ENCODE measurements at regions not wholly inside any gene's neighbourhood (a gene's known extent, or its start where the extent isn't known, plus 50 kb on each side); places are given as distances from the start of the nearest gene placed in this dataset.

DNA sequence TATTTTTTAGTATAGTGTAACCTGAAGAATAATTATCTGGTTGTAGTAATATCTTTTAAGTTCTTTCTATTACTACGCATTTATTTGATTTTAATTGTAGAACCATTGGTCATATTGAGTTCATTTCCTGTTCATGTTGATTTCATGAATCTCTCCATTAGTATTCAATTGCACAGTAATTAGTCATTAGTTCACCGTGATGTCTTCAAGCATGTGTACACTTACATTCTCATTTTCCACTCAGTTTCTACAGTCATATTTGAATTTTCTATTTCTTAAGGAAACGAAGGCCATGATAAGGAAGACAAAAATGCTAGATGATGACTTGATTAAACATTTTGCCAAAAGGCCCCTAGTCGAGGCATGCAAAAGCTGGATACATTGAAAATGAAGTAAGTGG is 333.7 kb upstream of the FANCL start:
- no peak for DNase-seq

DNA sequence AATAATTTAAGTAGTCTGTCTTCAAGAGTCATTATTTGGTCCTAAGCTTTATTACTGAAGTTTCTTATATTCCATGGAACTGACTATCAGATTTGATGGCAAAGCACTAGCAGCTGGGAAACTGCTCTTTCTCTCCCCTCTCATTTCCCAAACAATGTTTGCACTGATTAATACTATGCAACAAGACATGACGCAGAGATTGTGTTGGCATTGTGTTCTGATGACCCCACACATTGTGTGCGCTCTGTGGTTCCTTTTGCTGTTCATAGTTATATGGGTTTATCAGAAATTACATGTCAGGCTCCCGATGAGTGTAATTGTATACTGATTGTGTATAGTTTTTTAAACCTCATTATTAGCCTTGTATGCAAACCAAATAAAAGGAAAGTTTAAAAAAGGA is 331.6 kb upstream of the FANCL start:
- no peak for DNase-seq

DNA sequence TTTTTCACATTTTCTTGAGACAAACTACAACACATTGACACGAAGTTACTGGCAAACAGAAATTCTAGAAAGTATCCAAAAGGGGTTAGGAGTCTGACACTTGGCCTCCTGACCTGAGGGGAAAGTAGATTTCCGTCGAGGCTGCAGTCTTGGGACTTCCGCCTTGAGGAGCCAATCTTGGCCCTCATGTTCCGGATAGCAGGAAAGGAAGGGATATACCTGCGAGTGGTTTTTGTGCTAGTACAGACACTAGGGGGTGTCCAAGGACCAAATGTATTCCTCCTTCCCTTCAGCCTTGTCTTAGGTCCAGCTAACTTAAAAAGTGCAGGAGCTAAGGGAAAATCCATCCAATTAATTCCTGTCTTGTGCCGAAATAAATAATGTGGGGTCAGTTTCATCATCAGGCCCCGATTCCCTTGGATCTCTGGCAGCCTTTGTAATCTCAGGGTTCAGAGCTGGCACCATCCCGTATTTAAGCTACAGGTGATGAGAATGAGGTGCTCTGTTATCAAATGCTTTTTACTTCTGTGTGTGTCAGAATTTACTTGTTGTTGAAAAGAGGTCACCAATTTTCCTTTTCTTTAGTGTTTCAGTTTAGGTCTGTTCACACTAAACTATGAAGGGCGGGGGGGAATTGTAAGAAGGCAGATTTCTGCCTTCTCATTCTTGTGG is 330.2 kb upstream of the FANCL start:
- peak; percentile 74 for DNase-seq

- peak; percentile 46 for DNase-seq
Measured at GRCh38 chr2:58569475-58570185, 328.5 kb upstream of the FANCL start.

GRCh38 chr2:58568901-58569300 is 327.8 kb upstream of the FANCL start:
- DNase-seq = no peak

- DNase-seq = peak; percentile 51
Measured at GRCh38 chr2:58562276-58562675, 321.2 kb upstream of the FANCL start.

DNA sequence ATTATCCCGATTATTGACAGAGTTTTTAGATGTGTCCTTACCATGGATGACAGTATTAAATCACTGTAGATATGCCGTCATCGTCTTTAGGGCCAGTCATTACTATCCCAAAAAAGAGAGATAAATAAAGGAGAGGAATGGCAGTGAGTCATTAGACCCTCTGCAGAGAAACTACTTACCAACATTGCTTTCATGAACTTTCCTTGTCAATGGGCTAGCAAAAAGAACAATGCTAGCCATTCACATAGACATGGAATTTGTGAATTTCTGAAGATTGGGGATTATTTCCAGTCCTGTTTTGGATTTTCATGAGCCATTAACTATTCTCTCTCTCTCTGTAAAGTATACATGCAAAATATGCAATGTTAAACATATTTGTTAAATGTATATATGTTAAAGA is 319.4 kb upstream of the FANCL start:
- DNase-seq = no peak

DNA sequence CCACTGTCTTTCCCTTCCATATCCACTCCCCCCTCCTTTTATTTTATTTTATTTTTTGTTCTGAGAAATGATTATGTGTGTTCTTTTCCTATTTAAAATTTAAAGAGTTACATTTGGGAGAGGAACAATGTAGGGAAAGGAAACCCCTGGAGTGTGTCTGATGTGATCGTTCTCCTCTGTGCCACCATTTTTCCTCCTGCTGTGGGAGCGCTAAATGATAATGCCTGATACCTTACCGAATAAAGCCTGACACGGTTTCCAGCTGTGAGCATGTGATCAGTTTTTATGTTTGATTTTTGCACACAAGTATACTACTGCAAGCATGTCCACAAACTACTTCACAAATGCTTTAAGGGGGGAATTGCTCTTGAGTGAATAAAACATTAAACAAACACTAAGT is 317.8 kb upstream of the FANCL start:
- DNase-seq = no peak

GRCh38 chr2:58557176-58557575 is 316.1 kb upstream of the FANCL start:
- DNase-seq = no peak

DNA sequence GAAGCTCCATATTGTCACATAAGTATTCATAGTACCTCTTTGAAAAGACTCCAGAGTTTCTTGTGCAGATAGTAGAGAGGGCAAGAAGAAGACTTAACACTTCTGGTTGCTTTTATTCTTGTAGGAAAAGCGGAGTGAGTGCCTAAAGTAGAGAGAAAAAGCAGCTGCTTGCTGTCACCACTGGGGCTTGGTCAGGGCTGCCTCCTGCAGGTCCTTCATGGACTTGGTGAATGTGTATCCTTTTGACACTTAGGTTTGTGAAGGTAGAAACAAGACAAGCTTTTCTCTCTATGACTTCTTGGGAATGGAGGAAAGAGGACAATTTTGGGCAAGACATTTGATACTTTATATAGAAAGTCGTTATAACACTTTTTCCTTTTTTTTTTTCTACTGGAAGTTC is 312.8 kb upstream of the FANCL start:
- DNase-seq = no peak

- DNase-seq = no peak
Measured at GRCh38 chr2:58553522-58553921, 312.4 kb upstream of the FANCL start.

DNA sequence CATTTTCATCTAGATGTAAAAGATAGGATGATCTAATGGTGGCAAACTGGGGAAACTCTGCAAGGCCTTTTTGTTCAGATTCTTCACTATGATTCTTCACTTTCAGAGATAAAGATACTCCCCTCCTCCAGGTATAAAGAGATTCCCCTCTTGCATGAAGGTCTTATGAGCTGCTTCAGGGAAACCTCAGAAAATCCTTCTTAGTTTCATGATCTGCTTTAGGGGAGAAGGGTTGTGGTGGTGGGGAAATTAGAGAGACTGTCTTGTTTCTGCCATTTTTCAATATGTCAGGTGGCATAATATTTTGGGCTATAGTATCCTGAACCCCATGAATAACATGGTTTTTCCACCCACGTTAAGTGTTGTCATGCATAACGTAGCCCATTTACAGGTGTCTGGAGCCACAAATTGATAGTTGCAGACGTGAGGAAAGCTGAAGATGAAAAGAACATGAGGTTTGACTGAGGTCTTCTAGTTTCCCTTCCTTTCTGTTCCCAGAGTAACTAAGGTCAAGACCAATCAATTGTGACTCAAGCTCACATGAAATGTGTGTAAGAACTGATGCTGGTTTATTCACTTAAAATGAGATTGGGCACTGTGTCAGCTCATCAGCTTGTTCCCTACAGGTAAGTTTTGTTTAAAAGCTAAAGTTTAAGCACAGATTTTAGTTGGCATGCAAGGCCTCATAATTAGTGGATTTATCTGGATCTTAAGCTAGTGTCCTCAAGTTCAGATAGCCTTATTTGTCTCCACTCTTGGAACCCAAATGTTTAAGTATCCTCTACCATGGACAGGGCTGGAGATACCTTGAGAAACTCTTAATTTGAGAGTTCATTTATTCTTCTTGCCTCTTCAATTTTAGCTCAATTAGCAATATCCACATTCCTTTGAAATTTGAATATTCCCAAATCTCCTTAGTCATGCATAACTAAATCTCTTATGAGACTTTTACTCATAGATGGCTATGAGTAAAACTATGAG is 304.5 kb upstream of the FANCL start:
- DNase-seq = no peak

- DNase-seq = no peak
Measured at GRCh38 chr2:58543442-58543841, 302.3 kb upstream of the FANCL start.

- no peak for DNase-seq
Measured at GRCh38 chr2:58541511-58541910, 300.4 kb upstream of the FANCL start.

GRCh38 chr2:58540681-58541080 is 299.6 kb upstream of the FANCL start:
- DNase-seq = no peak

- peak; percentile 49 for DNase-seq
Measured at GRCh38 chr2:58539973-58540372, 298.8 kb upstream of the FANCL start.

DNA sequence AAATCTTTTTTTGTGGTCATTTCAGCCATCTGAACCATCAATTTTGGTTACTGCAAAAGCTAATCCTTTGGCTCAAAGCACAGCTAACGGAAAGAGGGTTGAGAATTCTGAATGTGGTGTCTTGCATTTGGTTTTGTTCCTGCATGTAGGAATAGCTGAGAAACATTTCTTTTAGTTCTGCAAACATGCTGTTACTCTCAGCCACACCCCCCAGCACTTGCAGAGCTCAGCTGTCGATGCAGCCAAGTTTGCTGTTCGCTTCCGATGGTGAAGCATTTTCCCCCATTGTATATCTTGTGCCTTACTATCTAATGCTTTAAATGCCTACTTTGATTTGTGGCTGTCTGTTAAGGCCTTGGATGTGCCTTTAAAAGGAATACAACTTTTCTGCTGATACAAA is 294.9 kb upstream of the FANCL start:
- DNase-seq = no peak

- DNase-seq = no peak
Measured at GRCh38 chr2:58535182-58535581, 294.1 kb upstream of the FANCL start.

- DNase-seq = no peak
Measured at GRCh38 chr2:58533376-58533775, 292.3 kb upstream of the FANCL start.

GRCh38 chr2:58532641-58533040 is 291.5 kb upstream of the FANCL start:
- DNase-seq = no peak

GRCh38 chr2:58527647-58528046 is 286.5 kb upstream of the FANCL start:
- DNase-seq = no peak

DNA sequence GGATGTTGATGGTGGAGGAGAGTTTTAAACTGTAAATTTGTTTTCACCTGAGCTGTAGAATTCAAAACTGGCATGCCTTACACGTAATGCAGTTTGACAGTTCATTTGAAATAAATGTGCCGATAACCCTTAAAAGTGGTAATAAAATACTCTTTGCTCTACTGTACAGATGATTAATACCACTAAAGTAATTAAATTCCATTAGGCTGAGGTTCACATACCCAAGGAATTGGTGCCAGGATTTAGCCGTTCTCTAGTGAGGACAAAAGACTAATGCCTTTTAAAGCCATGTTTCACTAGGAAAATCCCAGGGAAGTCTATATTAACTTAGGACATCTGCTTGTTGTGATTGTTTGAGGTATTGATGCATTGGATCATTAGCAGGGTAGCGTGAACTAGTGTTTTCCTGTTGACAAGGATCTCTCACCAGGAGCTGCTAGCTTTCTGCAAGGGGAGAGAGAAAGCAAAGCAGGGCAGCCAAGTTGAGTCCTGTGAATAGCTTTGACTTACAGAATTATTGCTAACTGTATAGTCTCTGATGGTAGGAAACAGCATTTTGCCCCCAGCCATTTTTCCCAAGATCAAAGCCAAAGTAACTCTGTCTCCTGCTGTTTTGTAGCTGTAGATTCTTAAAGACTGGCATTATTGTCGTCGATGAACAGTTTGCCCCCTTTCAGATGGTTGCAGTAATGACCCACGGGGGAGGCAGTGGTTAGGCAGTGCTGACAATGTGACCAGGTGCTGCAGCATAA is 280.9 kb upstream of the FANCL start:
- peak; percentile 46 for DNase-seq

DNA sequence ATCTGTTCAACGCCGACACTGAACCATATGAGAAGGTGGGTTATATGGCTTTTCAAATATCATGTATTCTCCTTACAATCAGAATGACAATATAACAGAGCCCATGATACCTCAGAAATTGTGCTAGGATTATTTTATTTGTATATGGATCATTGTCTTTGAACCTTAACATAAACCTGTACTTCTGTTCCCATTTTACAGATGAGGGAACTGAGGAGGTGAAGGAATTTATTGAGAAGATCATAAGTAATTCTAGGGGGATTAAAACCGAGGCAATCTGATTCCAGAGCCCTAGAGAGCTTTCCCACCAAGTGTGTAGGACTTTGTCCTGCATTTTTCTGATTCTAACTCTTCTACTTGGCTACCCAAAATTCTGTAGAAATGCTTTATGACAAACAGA is 279.8 kb upstream of the FANCL start:
- DNase-seq = no peak
